GM23338 (cell line): ENCODE measurements at regions not wholly inside any gene's neighbourhood (a gene's known extent, or its start where the extent isn't known, plus 50 kb on each side); places are given as distances from the start of the nearest gene placed in this dataset.

Experiments
- ATAC-seq: fragments of 200-7000 bp; cut with Tn5 transposase; 3 replicates; pipeline ENCODE4 v1.9.1; 2020
- DNase-seq: peaks from one replicate; pipeline ENCODE4 v3.0.0-alpha.2; 2015; ENCODE audit warnings: low spot score
- H2AFZ ChIP-seq: fragments of 200-600 bp; sonication (generic); 2 replicates; pipeline ENCODE4 v1.8.0; 2016; ENCODE audit warnings: antibody characterized with exemption, mild to moderate bottlenecking, moderate library complexity
- H3F3A ChIP-seq: fragments of 200-600 bp; sonication (generic); replicated peaks from 2 replicates; pipeline ENCODE4 v1.8.0; 2017; ENCODE audit warnings: antibody characterized with exemption, mixed run types, low read depth
- H3K27ac ChIP-seq: fragments of 200-600 bp; sonication (generic); 2 replicates; pipeline ENCODE4 v1.6.1; 2016; ENCODE audit warnings: low read depth
- H3K27me3 ChIP-seq: fragments of 200-600 bp; sonication (generic); 2 replicates; pipeline ENCODE4 v1.8.0; 2016; ENCODE audit warnings: mild to moderate bottlenecking, mixed run types, moderate library complexity; ENCODE audit not compliant: insufficient read depth
- H3K36me3 ChIP-seq: fragments of 200-600 bp; sonication (generic); 2 replicates; pipeline ENCODE4 v1.8.0; 2016; ENCODE audit warnings: mild to moderate bottlenecking; ENCODE audit not compliant: insufficient read depth
- H3K4me1 ChIP-seq: fragments of 200-600 bp; sonication (generic); 2 replicates; pipeline ENCODE4 v1.8.0; 2016; ENCODE audit warnings: mild to moderate bottlenecking, moderate library complexity; ENCODE audit not compliant: insufficient read depth
- H3K4me2 ChIP-seq: fragments of 200-600 bp; sonication (generic); 2 replicates; pipeline ENCODE4 v1.7.1; 2017; ENCODE audit warnings: mixed run types
- H3K4me3 ChIP-seq: fragments of 200-600 bp; sonication (generic); 2 replicates; pipeline ENCODE4 v1.6.1; 2016; ENCODE audit warnings: mixed run types
- H3K79me2 ChIP-seq: fragments of 200-600 bp; sonication (generic); replicated peaks from 2 replicates; pipeline ENCODE4 v1.8.0; 2017; ENCODE audit warnings: mild to moderate bottlenecking; ENCODE audit not compliant: insufficient read depth
- H3K9me2 ChIP-seq: fragments of 200-600 bp; sonication (generic); 2 replicates; pipeline ENCODE4 v1.8.0; 2017; ENCODE audit not compliant: insufficient read depth
- H4K20me1 ChIP-seq: fragments of 200-600 bp; sonication (generic); replicated peaks from 2 replicates; pipeline ENCODE4 v1.8.0; 2017; ENCODE audit warnings: mild to moderate bottlenecking; ENCODE audit not compliant: insufficient read depth
- H3K27ac Mint-ChIP-seq: 2 replicates; pipeline ENCODE4 v1.8.0; 2020; ENCODE audit warnings: inconsistent platforms, mild to moderate bottlenecking, moderate library complexity, mixed read lengths
- H3K27me3 Mint-ChIP-seq: 3 replicates; pipeline ENCODE4 v1.8.0; 2022; ENCODE audit warnings: low read depth, mild to moderate bottlenecking, moderate library complexity, mixed read lengths, inconsistent platforms; ENCODE audit not compliant: insufficient read depth, poor library complexity
- H3K36me3 Mint-ChIP-seq: 3 replicates; pipeline ENCODE4 v1.8.0; 2021; ENCODE audit warnings: low read depth, mild to moderate bottlenecking, inconsistent platforms, moderate library complexity, mixed read lengths
- H3K4me1 Mint-ChIP-seq: 3 replicates; pipeline ENCODE4 v1.8.0; 2020; ENCODE audit warnings: mild to moderate bottlenecking, inconsistent platforms, mixed read lengths
- H3K4me3 Mint-ChIP-seq: 3 replicates; pipeline ENCODE4 v1.8.0; 2021; ENCODE audit warnings: moderate library complexity, mild to moderate bottlenecking, inconsistent platforms, mixed read lengths
- H3K9me3 Mint-ChIP-seq: 3 replicates; pipeline ENCODE4 v1.8.0; 2020; ENCODE audit warnings: moderate library complexity, mild to moderate bottlenecking, inconsistent platforms, mixed read lengths
- CREB1 ChIP-seq: fragments of 250-450 bp; sonication (Bioruptor Pico); IDR thresholded peaks from 2 replicates; pipeline ENCODE4 v1.5.0; 2020; ENCODE audit warnings: low read depth, mild to moderate bottlenecking, moderate library complexity
- EZH2 ChIP-seq: fragments of 200-600 bp; sonication (generic); IDR thresholded peaks from one replicate; pipeline ENCODE4 v1.8.0; 2017; ENCODE audit warnings: antibody characterized with exemption, mild to moderate bottlenecking, low read depth; ENCODE audit not compliant: unreplicated experiment
- EZH2phosphoT487 ChIP-seq: fragments of 200-600 bp; sonication (generic); IDR thresholded peaks from one replicate; pipeline ENCODE4 v1.8.1; 2018; ENCODE audit warnings: antibody characterized with exemption; ENCODE audit not compliant: unreplicated experiment
- NANOG ChIP-seq: IDR thresholded peaks from 2 replicates; pipeline ENCODE4 v1.6.1; 2016; ENCODE audit warnings: antibody characterized with exemption, borderline replicate concordance
- POLR2AphosphoS5 ChIP-seq: IDR thresholded peaks from 2 replicates; pipeline ENCODE4 v1.6.1; 2016; ENCODE audit warnings: antibody characterized with exemption, low read depth
- ZNF114 ChIP-seq: fragments of 250-450 bp; sonication (Bioruptor Pico); IDR thresholded peaks from 2 replicates; pipeline ENCODE4 v1.5.0; 2020; ENCODE audit warnings: mild to moderate bottlenecking, moderate library complexity
- ZNF462 ChIP-seq: fragments of 250-450 bp; sonication (Bioruptor Pico); IDR thresholded peaks from 2 replicates; pipeline ENCODE4 v1.5.0; 2020; ENCODE audit warnings: mild to moderate bottlenecking, moderate library complexity

GRCh38 chr2:76427452-76427851 is 716.7 kb upstream of the GCFC2 start:
- H3K4me1 Mint-ChIP-seq: peaks cover 14% of the 10 kb centered on the region; the same call in 2 of the 3 replicates
- H3K4me2 ChIP-seq: no peak overlapping the region
- TF ChIP-seq NANOG: no peak
- no peak for TF ChIP-seq ZNF462 (CRISPR knock-in tag)
- no peak for TF ChIP-seq EZH2
- TF ChIP-seq EZH2phosphoT487: no peak
- no peak for TF ChIP-seq POLR2AphosphoS5
- no peak overlapping the region for H3K27ac Mint-ChIP-seq
- no peak overlapping the region for H3K4me3 ChIP-seq
- no peaks in the 10 kb centered on the region for H3K9me3 Mint-ChIP-seq
- no peak overlapping the region for H3K4me3 Mint-ChIP-seq
- peaks cover 14% of the 10 kb centered on the region for H3K4me1 ChIP-seq
- ATAC-seq (no peak), DNase-seq (no peak)
- H2AFZ ChIP-seq: no peak overlapping the region
- no peak overlapping the region for H3K27ac ChIP-seq
- no peaks in the 10 kb centered on the region for H3K27me3 ChIP-seq
- H3K27me3 Mint-ChIP-seq: no peaks in the 10 kb centered on the region
- H3F3A ChIP-seq: no peaks in the 10 kb centered on the region
- no peaks in the 10 kb centered on the region for H4K20me1 ChIP-seq
- H3K9me2 ChIP-seq: no peaks in the 10 kb centered on the region
- no peaks in the 10 kb centered on the region for H3K36me3 Mint-ChIP-seq
- H3K36me3 ChIP-seq: no peaks in the 10 kb centered on the region
- no peaks in the 10 kb centered on the region for H3K79me2 ChIP-seq

GRCh38 chr2:76415821-76416220 is 705.1 kb upstream of the GCFC2 start:
- Histone ChIP-seq H3K79me2 (no peaks in the 10 kb centered on the region), H3K4me1 (peaks cover 15% of the 10 kb centered on the region), H3K27ac (no peak overlapping the region), H2AFZ (no peak overlapping the region), H3K4me2 (no peak overlapping the region), H3F3A (no peaks in the 10 kb centered on the region), H3K27me3 (no peaks in the 10 kb centered on the region), H3K36me3 (no peaks in the 10 kb centered on the region), H3K9me2 (no peaks in the 10 kb centered on the region), H3K4me3 (no peak overlapping the region), H4K20me1 (no peaks in the 10 kb centered on the region)
- Mint-ChIP-seq H3K4me1 (peaks cover 7% of the 10 kb centered on the region), H3K36me3 (no peaks in the 10 kb centered on the region), H3K27me3 (peaks cover 6% of the 10 kb centered on the region), H3K27ac (no peak overlapping the region), H3K9me3 (no peaks in the 10 kb centered on the region), H3K4me3 (no peak overlapping the region)
- DNase-seq (peak; percentile 11), ATAC-seq (no peak)
- TF ChIP-seq CREB1 (CRISPR knock-in tag): 0 out of 2 replicates have a peak, but pooled peaks have one; percentile 51
- TF ChIP-seq ZNF114 (CRISPR knock-in tag): no peak
